Left cardiac atrium (tissue), 4 donors: ENCODE measurements at regions not wholly inside any gene's neighbourhood (a gene's known extent, or its start where the extent isn't known, plus 50 kb on each side); places are given as distances from the start of the nearest gene placed in this dataset.

ENCODE experiments used
- ATAC-seq, 2 donors: fragments of 200-7000 bp; cut with Tn5 transposase; one replicate each; pipeline ENCODE4 v1.9.1; 2020; ENCODE audit warnings: mild to moderate bottlenecking in 2 of 2, moderate library complexity in 2 of 2
- DNase-seq: peaks from one replicate; pipeline ENCODE4 v3.0.0-alpha.2; 2020
- intact Hi-C, 2 donors: fragments of 100-400 bp; cut with DNase I; formaldehyde crosslinking; loops; one replicate each; pipeline versions ENCODE4 v1.14.1 to v1.15.1; 2022 to 2023
- donor health status: DM: no; HTN: yes; CAD: no.
- donor health status: DM: no; HTN: yes; CAD: no; lungs with severe emphysema.
- donor health status: DM: yes; HTN: yes; CAD: no.
- donor health status: Dilated cardiomyopathy.

GRCh38 chr7:32163896-32164295 lies 93.7 kb upstream of the PDE1C start:
- ATAC-seq = no peak
- DNase-seq = no peak
- intact Hi-C loops = loop anchor here in 1 of 2 donors (10.0 kb wide), 1 partner anchor 289 kb away; no protein-coding TSS in a partner anchor

- intact Hi-C loops = loop anchor here in 1 of 2 donors (10.0 kb wide), 1 partner anchor 288 kb away; no protein-coding TSS in a partner anchor
- DNase-seq = peak; percentile 81
- peak; percentile 82 to 93 for ATAC-seq
Observed at GRCh38 chr7:32163141-32163806, 93.1 kb upstream of the PDE1C start.

- intact Hi-C loops = loop anchor here in 1 of 2 donors (10.0 kb wide), 1 partner anchor 287 kb away; no protein-coding TSS in a partner anchor
- ATAC-seq = no peak
- DNase-seq = no peak
Observed at GRCh38 chr7:32161708-32162107, 91.5 kb upstream of the PDE1C start.

GRCh38 chr7:32158751-32159745 lies 88.8 kb upstream of the PDE1C start:
- DNase-seq (no peak), ATAC-seq (no peak)
- intact Hi-C loops = loop anchor here in 1 of 2 donors (5.0 kb wide), 1 partner anchor 57 kb away; no protein-coding TSS in a partner anchor

- peak; percentile 34 to 49 for ATAC-seq
- intact Hi-C loops = loop anchor here in 1 of 2 donors (5.0 kb wide), 1 partner anchor 56 kb away; no protein-coding TSS in a partner anchor
- peak; percentile 28 for DNase-seq
Observed at GRCh38 chr7:32158076-32158475, 87.9 kb upstream of the PDE1C start.

GRCh38 chr7:32155712-32156111 lies 85.5 kb upstream of the PDE1C start:
- DNase-seq (no peak), ATAC-seq (peak in 1 of 2 donors; percentile 62)
- intact Hi-C loops = loop anchor here in 1 of 2 donors (5.0 kb wide), 1 partner anchor 53 kb away; no protein-coding TSS in a partner anchor

- DNase-seq = peak; percentile 74
- intact Hi-C loops = loop anchor here in 1 of 2 donors (5.0 kb wide), 2 partner anchors 52 to 82 kb away; partner anchors contain the start of gene PDE1C
- peak; percentile 86 to 92 for ATAC-seq
Observed at GRCh38 chr7:32154797-32155196, 84.6 kb upstream of the PDE1C start.

GRCh38 chr7:32153006-32153405 lies 82.8 kb upstream of the PDE1C start:
- intact Hi-C loops = loop anchor here in 1 of 2 donors (5.0 kb wide), 1 partner anchor 81 kb away; the partner anchor contains the start of gene PDE1C

GRCh38 chr7:32152576-32152975 lies 82.4 kb upstream of the PDE1C start:
- no peak for DNase-seq
- ATAC-seq = no peak
- intact Hi-C loops = loop anchor here in 1 of 2 donors (5.0 kb wide), 1 partner anchor 80 kb away; the partner anchor contains the start of gene PDE1C

More at GRCh38 chr7:32153006-32153405, 82.8 kb upstream of the PDE1C start:
- DNase-seq = no peak
- ATAC-seq = no peak

GRCh38 chr7:32150589-32150988 lies 80.4 kb upstream of the PDE1C start:
- DNase-seq (no peak), ATAC-seq (no peak)
- intact Hi-C loops = loop anchor here in 1 of 2 donors (5.0 kb wide), 1 partner anchor 78 kb away; the partner anchor contains the start of gene PDE1C

GRCh38 chr7:32150039-32150438 lies 79.8 kb upstream of the PDE1C start:
- intact Hi-C loops = loop anchor here in 1 of 2 donors (5.0 kb wide), 1 partner anchor 78 kb away; the partner anchor contains the start of gene PDE1C
- peak; percentile 35 for DNase-seq
- peak; percentile 81 to 89 for ATAC-seq

GRCh38 chr7:32147546-32148268 lies 77.5 kb upstream of the PDE1C start:
- intact Hi-C loops = no loop called here

GRCh38 chr7:32145911-32146310 lies 75.7 kb upstream of the PDE1C start:
- DNase-seq = no peak
- no peak for ATAC-seq
- intact Hi-C loops = no loop called here

More at GRCh38 chr7:32147546-32148268, 77.5 kb upstream of the PDE1C start:
- DNase-seq (no peak), ATAC-seq (no peak)

- intact Hi-C loops = no loop called here
- DNase-seq (no peak), ATAC-seq (no peak)
Observed at GRCh38 chr7:32144676-32145075, 74.5 kb upstream of the PDE1C start.

- no peak for ATAC-seq
- DNase-seq = no peak
- intact Hi-C loops = no loop called here
Observed at GRCh38 chr7:32143301-32143700, 73.1 kb upstream of the PDE1C start.

- DNase-seq = no peak
- intact Hi-C loops = no loop called here
- no peak for ATAC-seq
Observed at GRCh38 chr7:32142649-32143048, 72.4 kb upstream of the PDE1C start.

GRCh38 chr7:32140210-32140939 lies 70.2 kb upstream of the PDE1C start:
- DNase-seq (no peak), ATAC-seq (no peak)
- intact Hi-C loops = no loop called here

- intact Hi-C loops = no loop called here
- ATAC-seq = no peak
- DNase-seq = no peak
Observed at GRCh38 chr7:32137059-32137458, 66.9 kb upstream of the PDE1C start.
